Loucy (cell line): ENCODE measurements at regions not wholly inside any gene's neighbourhood (a gene's known extent, or its start where the extent isn't known, plus 50 kb on each side); places are given as distances from the start of the nearest gene placed in this dataset.

Source experiments
- H2AFZ ChIP-seq: fragments of 200-600 bp; sonication (generic); 2 replicates; pipeline ENCODE4 v1.6.0; 2016; ENCODE audit warnings: antibody characterized with exemption, mild to moderate bottlenecking, low read length, moderate library complexity
- H3F3A ChIP-seq: fragments of 200-600 bp; 2 replicates; pipeline ENCODE4 v1.6.0; 2016; ENCODE audit warnings: antibody characterized with exemption, low read depth, mild to moderate bottlenecking
- H3K27me3 ChIP-seq: fragments of 200-600 bp; sonication (generic); 2 replicates; pipeline ENCODE4 v1.6.1; 2014; ENCODE audit warnings: low read length, mild to moderate bottlenecking; ENCODE audit not compliant: insufficient read depth, poor library complexity, severe bottlenecking
- H3K36me3 ChIP-seq: fragments of 200-600 bp; sonication (generic); 2 replicates; pipeline ENCODE4 v1.6.1; 2016; ENCODE audit warnings: low read length; ENCODE audit not compliant: insufficient read depth
- H3K4me1 ChIP-seq: fragments of 200-600 bp; sonication (generic); 2 replicates; pipeline ENCODE4 v1.5.1; 2014; ENCODE audit warnings: low read length, mild to moderate bottlenecking; ENCODE audit not compliant: insufficient read depth, poor library complexity, severe bottlenecking
- H3K4me2 ChIP-seq: fragments of 200-600 bp; sonication (generic); 2 replicates; pipeline ENCODE4 v1.6.0; 2014; ENCODE audit warnings: antibody characterized with exemption, low read length, low read depth, mild to moderate bottlenecking; ENCODE audit not compliant: poor library complexity, severe bottlenecking
- H3K4me3 ChIP-seq: fragments of 200-600 bp; sonication (generic); 2 replicates; pipeline ENCODE4 v1.5.1; 2014; ENCODE audit warnings: low read length, mild to moderate bottlenecking, mixed read lengths; ENCODE audit not compliant: poor library complexity, severe bottlenecking
- H3K79me2 ChIP-seq: fragments of 200-600 bp; sonication (generic); 2 replicates; pipeline ENCODE4 v1.6.1; 2014; ENCODE audit warnings: low read length; ENCODE audit not compliant: insufficient read depth
- H3K9ac ChIP-seq: fragments of 200-600 bp; sonication (generic); 2 replicates; pipeline ENCODE4 v1.6.0; 2014; ENCODE audit warnings: mild to moderate bottlenecking, low read depth, low read length, moderate library complexity; ENCODE audit not compliant: poor library complexity, severe bottlenecking
- H3K9me2 ChIP-seq: fragments of 200-600 bp; sonication (generic); replicated peaks from 2 replicates; pipeline ENCODE4 v1.6.1; 2016; ENCODE audit warnings: low read depth, low read length, mixed read lengths
- H3K9me3 ChIP-seq: fragments of 200-600 bp; sonication (generic); 2 replicates; pipeline ENCODE4 v1.6.1; 2014; ENCODE audit warnings: mild to moderate bottlenecking, antibody characterized with exemption, low read length, low read depth; ENCODE audit not compliant: insufficient read depth
- H4K20me1 ChIP-seq: fragments of 200-600 bp; sonication (generic); 2 replicates; pipeline ENCODE4 v1.6.0; 2014; ENCODE audit warnings: antibody characterized with exemption, low read length, mild to moderate bottlenecking; ENCODE audit not compliant: insufficient read depth, poor library complexity, severe bottlenecking
- EZH2phosphoT487 ChIP-seq: fragments of 200-600 bp; IDR thresholded peaks from 2 replicates; pipeline ENCODE4 v1.6.1; 2018; ENCODE audit warnings: antibody characterized with exemption, mild to moderate bottlenecking, moderate library complexity, borderline replicate concordance
- TF ChIP-seq, protein P1 (sequence below): fragments of 200-600 bp; sonication (generic); conservative IDR thresholded peaks from 2 replicates; pipeline ENCODE4 v1.5.1; 2014; ENCODE audit warnings: mild to moderate bottlenecking, antibody characterized with exemption, low read length

DNA sequence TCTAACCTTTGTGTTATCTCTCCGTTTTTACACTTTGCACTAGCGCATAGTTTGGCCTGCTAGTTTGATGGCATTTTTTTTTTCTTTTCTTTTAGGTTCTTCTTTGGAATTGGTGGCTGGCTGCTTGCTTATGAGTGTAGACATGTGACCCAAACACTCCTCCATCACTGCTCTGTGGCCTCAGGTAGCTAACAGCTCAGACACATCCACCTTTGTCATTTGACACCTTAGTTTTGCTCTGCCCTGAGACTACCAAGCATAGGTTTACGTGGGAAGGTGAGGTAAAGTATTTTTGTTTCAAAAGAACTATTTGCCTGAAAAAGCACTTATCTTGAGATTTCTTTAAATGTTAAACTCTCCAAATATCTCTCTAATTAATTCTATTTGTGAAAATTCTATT, 368.4 kb upstream of the MAP3K7 start:
- Histone ChIP-seq H2AFZ (no peak overlapping the region), H3K27me3 (no peaks in the 10 kb centered on the region), H3K9me3 (no peaks in the 10 kb centered on the region), H3K36me3 (no peaks in the 10 kb centered on the region), H3K9me2 (no peaks in the 10 kb centered on the region), H3F3A (no peaks in the 10 kb centered on the region), H3K9ac (no peak overlapping the region), H3K4me2 (no peak overlapping the region), H4K20me1 (no peaks in the 10 kb centered on the region), H3K4me1 (no peaks in the 10 kb centered on the region), H3K79me2 (no peaks in the 10 kb centered on the region), H3K4me3 (no peak overlapping the region)
- TF ChIP-seq EZH2phosphoT487 = no peak
- TF ChIP-seq, protein P1, sequence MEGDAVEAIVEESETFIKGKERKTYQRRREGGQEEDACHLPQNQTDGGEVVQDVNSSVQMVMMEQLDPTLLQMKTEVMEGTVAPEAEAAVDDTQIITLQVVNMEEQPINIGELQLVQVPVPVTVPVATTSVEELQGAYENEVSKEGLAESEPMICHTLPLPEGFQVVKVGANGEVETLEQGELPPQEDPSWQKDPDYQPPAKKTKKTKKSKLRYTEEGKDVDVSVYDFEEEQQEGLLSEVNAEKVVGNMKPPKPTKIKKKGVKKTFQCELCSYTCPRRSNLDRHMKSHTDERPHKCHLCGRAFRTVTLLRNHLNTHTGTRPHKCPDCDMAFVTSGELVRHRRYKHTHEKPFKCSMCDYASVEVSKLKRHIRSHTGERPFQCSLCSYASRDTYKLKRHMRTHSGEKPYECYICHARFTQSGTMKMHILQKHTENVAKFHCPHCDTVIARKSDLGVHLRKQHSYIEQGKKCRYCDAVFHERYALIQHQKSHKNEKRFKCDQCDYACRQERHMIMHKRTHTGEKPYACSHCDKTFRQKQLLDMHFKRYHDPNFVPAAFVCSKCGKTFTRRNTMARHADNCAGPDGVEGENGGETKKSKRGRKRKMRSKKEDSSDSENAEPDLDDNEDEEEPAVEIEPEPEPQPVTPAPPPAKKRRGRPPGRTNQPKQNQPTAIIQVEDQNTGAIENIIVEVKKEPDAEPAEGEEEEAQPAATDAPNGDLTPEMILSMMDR = no peak

DNA sequence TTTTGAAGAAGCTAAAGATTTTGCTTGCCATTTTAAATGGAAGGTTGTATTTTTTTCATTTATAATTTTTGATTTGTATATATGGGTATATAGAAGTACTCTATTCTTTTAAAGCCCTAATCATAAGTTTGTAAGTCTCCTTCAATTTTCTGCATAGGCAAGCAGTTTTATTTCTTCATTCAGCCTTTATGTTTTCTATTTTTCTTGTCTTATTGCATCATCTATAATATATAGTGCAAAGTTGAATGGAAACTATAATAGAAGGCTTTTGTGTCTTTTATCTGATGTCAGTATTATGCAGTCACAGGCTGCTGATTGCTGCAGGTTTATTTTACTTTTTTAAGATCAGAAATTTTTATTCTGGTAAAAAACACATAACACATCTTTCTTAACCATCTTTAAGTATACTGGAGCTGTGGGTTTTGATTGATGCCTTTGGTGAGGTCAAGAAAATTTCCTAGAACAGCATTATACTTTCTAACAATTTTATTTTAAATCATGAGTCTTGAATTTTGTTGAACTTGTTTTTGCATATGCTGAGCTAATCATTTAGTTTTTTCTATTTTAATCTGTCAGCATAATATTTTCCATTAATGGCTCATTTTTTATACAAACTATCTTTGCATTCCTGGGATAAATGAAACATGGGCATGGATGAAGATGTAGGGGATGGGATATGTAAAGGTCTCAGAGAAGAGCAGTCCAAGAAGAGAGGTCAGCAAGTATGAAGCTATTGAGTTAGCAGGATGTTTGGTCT, 366.7 kb upstream of the MAP3K7 start:
- Histone ChIP-seq H3K9ac (no peak overlapping the region), H3K36me3 (no peaks in the 10 kb centered on the region), H3F3A (no peaks in the 10 kb centered on the region), H3K9me2 (no peaks in the 10 kb centered on the region), H3K4me3 (no peak overlapping the region), H3K4me1 (no peaks in the 10 kb centered on the region), H2AFZ (no peak overlapping the region), H3K4me2 (no peak overlapping the region), H4K20me1 (no peaks in the 10 kb centered on the region), H3K9me3 (no peaks in the 10 kb centered on the region), H3K79me2 (no peaks in the 10 kb centered on the region), H3K27me3 (no peaks in the 10 kb centered on the region)
- TF ChIP-seq EZH2phosphoT487 = no peak
- TF ChIP-seq, protein P1 = no peak

DNA sequence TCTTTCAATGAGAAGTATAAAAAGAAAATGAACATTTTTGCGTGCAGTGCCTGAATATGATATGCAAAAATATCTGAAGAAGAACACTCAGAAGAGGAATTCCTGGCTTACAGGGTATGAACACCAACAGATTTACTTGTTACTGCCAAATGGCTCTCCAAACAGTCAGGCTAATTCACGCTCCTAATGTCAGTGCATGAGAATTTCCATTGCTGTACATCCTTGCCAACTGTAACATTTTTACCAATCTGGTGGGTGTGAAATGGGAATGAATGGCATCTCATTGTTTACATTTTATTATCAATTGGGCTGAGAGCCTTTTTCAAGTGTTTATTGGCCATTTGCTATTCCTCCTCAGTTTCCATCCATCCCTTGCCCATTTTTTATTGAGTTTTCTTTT, 365.3 kb upstream of the MAP3K7 start:
- H3K9ac ChIP-seq = no peak overlapping the region
- no peaks in the 10 kb centered on the region for H4K20me1 ChIP-seq
- TF ChIP-seq EZH2phosphoT487 = no peak
- TF ChIP-seq, protein P1 = no peak
- H3F3A ChIP-seq = no peaks in the 10 kb centered on the region
- H2AFZ ChIP-seq = no peak overlapping the region
- no peaks in the 10 kb centered on the region for H3K9me3 ChIP-seq
- H3K4me1 ChIP-seq = no peaks in the 10 kb centered on the region
- H3K4me2 ChIP-seq = no peak overlapping the region
- H3K79me2 ChIP-seq = no peaks in the 10 kb centered on the region
- H3K4me3 ChIP-seq = no peak overlapping the region
- no peaks in the 10 kb centered on the region for H3K36me3 ChIP-seq
- no peaks in the 10 kb centered on the region for H3K27me3 ChIP-seq
- no peaks in the 10 kb centered on the region for H3K9me2 ChIP-seq
